ENCODE measurements at regions not wholly inside any gene's neighbourhood (a gene's known extent, or its start where the extent isn't known, plus 50 kb on each side); places are given as distances from the start of the nearest gene placed in this dataset.
"Not testable (repeated sequence)": the region's sequence is repeated elsewhere in the genome, so short reads cannot be mapped to it uniquely, and the experiment has no call there.

GRCh38 chr2:78814331-78814986 lies 211.0 kb upstream of the REG3G start:
- Histone ChIP-seq H3K4me1 (ENCODE audit: control insufficient read depth in 3 of 3, insufficient read depth in 2 of 3, low read depth in 1 of 3, low read length in 2 of 3) (no peaks in the 10 kb centered on the region), H3K9me3 (ENCODE audit: control insufficient read depth in 2 of 2, insufficient read depth in 1 of 2, low read depth in 1 of 2, low read length in 1 of 2) (no peaks in the 10 kb centered on the region), H3K27ac (ENCODE audit: low read depth in 1 of 3, low read length in 2 of 3) (no peak overlapping the region), H3K4me3 (ENCODE audit: low read depth in 1 of 3, low read length in 3 of 3) (no peak overlapping the region), H3K36me3 (ENCODE audit: control insufficient read depth in 3 of 3, insufficient read depth in 2 of 3, low read depth in 1 of 3, low read length in 3 of 3) (no peaks in the 10 kb centered on the region), H3K27me3 (ENCODE audit: control insufficient read depth in 3 of 3, insufficient read depth in 3 of 3, low read length in 3 of 3) (no peaks in the 10 kb centered on the region)
- FAIRE-seq (no peak), DNase-seq (no peak)
- WGBS, 3 donors: 83 to 91% (median 86%) methylated on average over 12 of the region's 12 CpGs

GRCh38 chr2:78817430-78817829 lies 208.1 kb upstream of the REG3G start:
- no peak overlapping the region for H3K4me3 ChIP-seq (ENCODE audit: low read depth in 1 of 3, low read length in 3 of 3)
- H3K4me1 ChIP-seq (ENCODE audit: control insufficient read depth in 3 of 3, insufficient read depth in 2 of 3, low read depth in 1 of 3, low read length in 2 of 3): no peaks in the 10 kb centered on the region
- 69 to 78% (median 72%) methylated on average over 4 of the region's 4 CpGs for WGBS, 3 donors
- FAIRE-seq (no peak), DNase-seq (no peak)
- no peaks in the 10 kb centered on the region for H3K36me3 ChIP-seq (ENCODE audit: control insufficient read depth in 3 of 3, insufficient read depth in 2 of 3, low read depth in 1 of 3, low read length in 3 of 3)
- no peaks in the 10 kb centered on the region for H3K9me3 ChIP-seq (ENCODE audit: control insufficient read depth in 2 of 2, insufficient read depth in 1 of 2, low read depth in 1 of 2, low read length in 1 of 2)
- H3K27ac ChIP-seq (ENCODE audit: low read depth in 1 of 3, low read length in 2 of 3): no peak overlapping the region
- no peaks in the 10 kb centered on the region for H3K27me3 ChIP-seq (ENCODE audit: control insufficient read depth in 3 of 3, insufficient read depth in 3 of 3, low read length in 3 of 3)

GRCh38 chr2:78832481-78832880 lies 193.0 kb upstream of the REG3G start:
- no peaks in the 10 kb centered on the region for H3K36me3 ChIP-seq (ENCODE audit: control insufficient read depth in 3 of 3, insufficient read depth in 2 of 3, low read depth in 1 of 3, low read length in 3 of 3)
- WGBS, 3 donors: 55 to 66% (median 58%) methylated on average over 2 of the region's 2 CpGs
- no peaks in the 10 kb centered on the region for H3K27me3 ChIP-seq (ENCODE audit: control insufficient read depth in 3 of 3, insufficient read depth in 3 of 3, low read length in 3 of 3)
- no peak overlapping the region for H3K27ac ChIP-seq (ENCODE audit: low read depth in 1 of 3, low read length in 2 of 3)
- DNase-seq (no peak), FAIRE-seq (no peak)
- no peak overlapping the region for H3K4me3 ChIP-seq (ENCODE audit: low read depth in 1 of 3, low read length in 3 of 3)
- H3K4me1 ChIP-seq (ENCODE audit: control insufficient read depth in 3 of 3, insufficient read depth in 2 of 3, low read depth in 1 of 3, low read length in 2 of 3): no peaks in the 10 kb centered on the region
- no peaks in the 10 kb centered on the region for H3K9me3 ChIP-seq (ENCODE audit: control insufficient read depth in 2 of 2, insufficient read depth in 1 of 2, low read depth in 1 of 2, low read length in 1 of 2)

- Histone ChIP-seq H3K27ac (ENCODE audit: low read depth in 1 of 3, low read length in 2 of 3) (no peak overlapping the region), H3K4me3 (ENCODE audit: low read depth in 1 of 3, low read length in 3 of 3) (no peak overlapping the region), H3K4me1 (ENCODE audit: control insufficient read depth in 3 of 3, insufficient read depth in 2 of 3, low read depth in 1 of 3, low read length in 2 of 3) (no peaks in the 10 kb centered on the region), H3K36me3 (ENCODE audit: control insufficient read depth in 3 of 3, insufficient read depth in 2 of 3, low read depth in 1 of 3, low read length in 3 of 3) (no peaks in the 10 kb centered on the region), H3K9me3 (ENCODE audit: control insufficient read depth in 2 of 2, insufficient read depth in 1 of 2, low read depth in 1 of 2, low read length in 1 of 2) (no peaks in the 10 kb centered on the region), H3K27me3 (ENCODE audit: control insufficient read depth in 3 of 3, insufficient read depth in 3 of 3, low read length in 3 of 3) (no peaks in the 10 kb centered on the region)
- DNase-seq: no peak
- 12 to 31% (median 14%) methylated on average over 3 of the region's 3 CpGs for WGBS, 3 donors
- no peak for FAIRE-seq
Measured at GRCh38 chr2:78839259-78839658, 186.2 kb upstream of the REG3G start.

GRCh38 chr2:78840311-78840710 lies 185.2 kb upstream of the REG3G start:
- not testable (repeated sequence) for FAIRE-seq; H3K9me3 ChIP-seq (ENCODE audit: control insufficient read depth in 2 of 2, insufficient read depth in 1 of 2, low read depth in 1 of 2, low read length in 1 of 2); H3K27ac ChIP-seq (ENCODE audit: low read depth in 1 of 3, low read length in 2 of 3); H3K27me3 ChIP-seq (ENCODE audit: control insufficient read depth in 3 of 3, insufficient read depth in 3 of 3, low read length in 3 of 3); DNase-seq; H3K4me1 ChIP-seq (ENCODE audit: control insufficient read depth in 3 of 3, insufficient read depth in 2 of 3, low read depth in 1 of 3, low read length in 2 of 3); H3K36me3 ChIP-seq (ENCODE audit: control insufficient read depth in 3 of 3, insufficient read depth in 2 of 3, low read depth in 1 of 3, low read length in 3 of 3); H3K4me3 ChIP-seq (ENCODE audit: low read depth in 1 of 3, low read length in 3 of 3)
- 89 to 94% (median 93%) methylated on average over 10 of the region's 10 CpGs for WGBS, 3 donors

- no peak overlapping the region for H3K4me3 ChIP-seq (ENCODE audit: low read depth in 1 of 3, low read length in 3 of 3)
- no peaks in the 10 kb centered on the region for H3K4me1 ChIP-seq (ENCODE audit: control insufficient read depth in 3 of 3, insufficient read depth in 2 of 3, low read depth in 1 of 3, low read length in 2 of 3)
- no peaks in the 10 kb centered on the region for H3K36me3 ChIP-seq (ENCODE audit: control insufficient read depth in 3 of 3, insufficient read depth in 2 of 3, low read depth in 1 of 3, low read length in 3 of 3)
- WGBS, 3 donors: 36 to 40% (median 36%) methylated on average over 4 of the region's 4 CpGs
- no peak for FAIRE-seq
- no peak for DNase-seq
- no peak overlapping the region for H3K27ac ChIP-seq (ENCODE audit: low read depth in 1 of 3, low read length in 2 of 3)
- H3K9me3 ChIP-seq (ENCODE audit: control insufficient read depth in 2 of 2, insufficient read depth in 1 of 2, low read depth in 1 of 2, low read length in 1 of 2): no peaks in the 10 kb centered on the region
- no peaks in the 10 kb centered on the region for H3K27me3 ChIP-seq (ENCODE audit: control insufficient read depth in 3 of 3, insufficient read depth in 3 of 3, low read length in 3 of 3)
Measured at GRCh38 chr2:78845664-78846185, 179.8 kb upstream of the REG3G start.

GRCh38 chr2:78861546-78861945 lies 164.0 kb upstream of the REG3G start:
- no peak for DNase-seq
- Histone ChIP-seq H3K27me3 (ENCODE audit: control insufficient read depth in 3 of 3, insufficient read depth in 3 of 3, low read length in 3 of 3) (no peaks in the 10 kb centered on the region), H3K4me3 (ENCODE audit: low read depth in 1 of 3, low read length in 3 of 3) (no peak overlapping the region), H3K36me3 (ENCODE audit: control insufficient read depth in 3 of 3, insufficient read depth in 2 of 3, low read depth in 1 of 3, low read length in 3 of 3) (no peaks in the 10 kb centered on the region), H3K4me1 (ENCODE audit: control insufficient read depth in 3 of 3, insufficient read depth in 2 of 3, low read depth in 1 of 3, low read length in 2 of 3) (no peaks in the 10 kb centered on the region), H3K27ac (ENCODE audit: low read depth in 1 of 3, low read length in 2 of 3) (no peak overlapping the region), H3K9me3 (ENCODE audit: control insufficient read depth in 2 of 2, insufficient read depth in 1 of 2, low read depth in 1 of 2, low read length in 1 of 2) (no peaks in the 10 kb centered on the region)
- 68 to 73% (median 70%) methylated on average over 6 of the region's 6 CpGs for WGBS, 3 donors
- no peak for FAIRE-seq

GRCh38 chr2:78864205-78864604 lies 161.3 kb upstream of the REG3G start:
- Histone ChIP-seq H3K9me3 (ENCODE audit: control insufficient read depth in 2 of 2, insufficient read depth in 1 of 2, low read depth in 1 of 2, low read length in 1 of 2) (no peaks in the 10 kb centered on the region), H3K27ac (ENCODE audit: low read depth in 1 of 3, low read length in 2 of 3) (no peak overlapping the region), H3K27me3 (ENCODE audit: control insufficient read depth in 3 of 3, insufficient read depth in 3 of 3, low read length in 3 of 3) (no peaks in the 10 kb centered on the region), H3K36me3 (ENCODE audit: control insufficient read depth in 3 of 3, insufficient read depth in 2 of 3, low read depth in 1 of 3, low read length in 3 of 3) (no peaks in the 10 kb centered on the region), H3K4me1 (ENCODE audit: control insufficient read depth in 3 of 3, insufficient read depth in 2 of 3, low read depth in 1 of 3, low read length in 2 of 3) (no peaks in the 10 kb centered on the region), H3K4me3 (ENCODE audit: low read depth in 1 of 3, low read length in 3 of 3) (no peak overlapping the region)
- FAIRE-seq (no peak), DNase-seq (no peak)
- 75 to 91% (median 88%) methylated on average over 3 of the region's 3 CpGs for WGBS, 3 donors

GRCh38 chr2:78865667-78866066 lies 159.8 kb upstream of the REG3G start:
- Histone ChIP-seq H3K27ac (ENCODE audit: low read depth in 1 of 3, low read length in 2 of 3) (no peak overlapping the region), H3K36me3 (ENCODE audit: control insufficient read depth in 3 of 3, insufficient read depth in 2 of 3, low read depth in 1 of 3, low read length in 3 of 3) (no peaks in the 10 kb centered on the region), H3K4me3 (ENCODE audit: low read depth in 1 of 3, low read length in 3 of 3) (no peak overlapping the region), H3K4me1 (ENCODE audit: control insufficient read depth in 3 of 3, insufficient read depth in 2 of 3, low read depth in 1 of 3, low read length in 2 of 3) (no peaks in the 10 kb centered on the region), H3K9me3 (ENCODE audit: control insufficient read depth in 2 of 2, insufficient read depth in 1 of 2, low read depth in 1 of 2, low read length in 1 of 2) (no peaks in the 10 kb centered on the region), H3K27me3 (ENCODE audit: control insufficient read depth in 3 of 3, insufficient read depth in 3 of 3, low read length in 3 of 3) (no peaks in the 10 kb centered on the region)
- DNase-seq (no peak), FAIRE-seq (no peak)
- WGBS, 3 donors: 87 to 94% (median 88%) methylated on average over 10 of the region's 10 CpGs

All from small intestine (tissue), 7 donors.